SK-N-SH treated with all-trans-retinoic acid at 6 μM for 48 hours (cell line): ENCODE measurements at regions not wholly inside any gene's neighbourhood (a gene's known extent, or its start where the extent isn't known, plus 50 kb on each side); places are given as distances from the start of the nearest gene placed in this dataset.

Experiments used
- ATAC-seq: fragments of 200-7000 bp; cut with Tn5 transposase; 3 replicates; pipeline ENCODE4 v1.9.1; 2020; ENCODE audit warnings: mild to moderate bottlenecking, moderate library complexity
- ARNTL ChIP-seq: fragments of 450-650 bp; formaldehyde crosslinking; IDR thresholded peaks from 2 replicates; pipeline ENCODE4 v1.5.0; 2020; ENCODE audit warnings: low read depth, mild to moderate bottlenecking, moderate library complexity, borderline replicate concordance
- BACH2 ChIP-seq: fragments of 250-450 bp; sonication (Bioruptor Pico); IDR thresholded peaks from 2 replicates; pipeline ENCODE4 v1.9.0; 2021; ENCODE audit warnings: mild to moderate bottlenecking, borderline replicate concordance
- CREB5 ChIP-seq: fragments of 250-450 bp; sonication (Bioruptor Pico); IDR thresholded peaks from 2 replicates; pipeline ENCODE4 v1.5.1; 2020; ENCODE audit warnings: low read depth, mild to moderate bottlenecking, moderate library complexity
- CSRNP3 ChIP-seq: fragments of 250-450 bp; sonication (Bioruptor Pico); IDR thresholded peaks from 2 replicates; pipeline ENCODE4 v1.5.1; 2021; ENCODE audit warnings: mild to moderate bottlenecking, moderate library complexity
- GLIS3 ChIP-seq: fragments of 250-450 bp; sonication (Bioruptor Pico); IDR thresholded peaks from 2 replicates; pipeline ENCODE4 v1.5.0; 2020; ENCODE audit warnings: mild to moderate bottlenecking, moderate library complexity
- ISL1 ChIP-seq: fragments of 250-450 bp; sonication (Bioruptor Pico); IDR thresholded peaks from 2 replicates; pipeline ENCODE4 v2.1.2; 2022; ENCODE audit warnings: mild to moderate bottlenecking, moderate library complexity
- OSR1 ChIP-seq: fragments of 250-450 bp; sonication (Bioruptor Pico); IDR thresholded peaks from 2 replicates; pipeline ENCODE4 v1.8.0; 2022; ENCODE audit warnings: moderate library complexity, mild to moderate bottlenecking, inconsistent platforms
- PPARA ChIP-seq: fragments of 250-450 bp; sonication (Bioruptor Pico); IDR thresholded peaks from 2 replicates; pipeline ENCODE4 v1.5.0; 2020; ENCODE audit warnings: mild to moderate bottlenecking, borderline replicate concordance
- RARB ChIP-seq: fragments of 250-450 bp; sonication (Bioruptor Pico); IDR thresholded peaks from 2 replicates; pipeline ENCODE4 v1.8.0; 2021; ENCODE audit warnings: mild to moderate bottlenecking, moderate library complexity
- TCF4 ChIP-seq: fragments of 250-450 bp; sonication (Bioruptor Pico); IDR thresholded peaks from 2 replicates; pipeline ENCODE4 v1.8.0; 2021; ENCODE audit warnings: mild to moderate bottlenecking, moderate library complexity, borderline replicate concordance
- TOX ChIP-seq: fragments of 250-450 bp; sonication (Bioruptor Pico); IDR thresholded peaks from 2 replicates; pipeline ENCODE4 v1.8.0; 2021; ENCODE audit warnings: mild to moderate bottlenecking, moderate library complexity, borderline replicate concordance
- TSHZ2 ChIP-seq: fragments of 250-450 bp; sonication (Bioruptor Pico); IDR thresholded peaks from 2 replicates; pipeline ENCODE4 v1.5.0; 2020; ENCODE audit warnings: mild to moderate bottlenecking, moderate library complexity
- ZC3H10 ChIP-seq: fragments of 250-450 bp; sonication (Bioruptor Pico); IDR thresholded peaks from 2 replicates; pipeline ENCODE4 v1.5.1; 2021; ENCODE audit warnings: mild to moderate bottlenecking, moderate library complexity
- ZFP3 ChIP-seq: fragments of 250-450 bp; sonication (Bioruptor Pico); IDR thresholded peaks from 2 replicates; pipeline ENCODE4 v1.5.0; 2020; ENCODE audit warnings: mild to moderate bottlenecking, moderate library complexity
- ZFP30 ChIP-seq: fragments of 450-650 bp; formaldehyde crosslinking; IDR thresholded peaks from 2 replicates; pipeline ENCODE4 v1.5.0; 2022; ENCODE audit warnings: mild to moderate bottlenecking, moderate library complexity
- ZNF565 ChIP-seq: fragments of 450-650 bp; formaldehyde crosslinking; conservative IDR thresholded peaks from 2 replicates; pipeline ENCODE4 v1.5.0; 2020; ENCODE audit warnings: low read depth, mild to moderate bottlenecking, moderate library complexity
- ZNF70 ChIP-seq: fragments of 450-650 bp; formaldehyde crosslinking; IDR thresholded peaks from 2 replicates; pipeline ENCODE4 v1.5.0; 2020; ENCODE audit warnings: mild to moderate bottlenecking, moderate library complexity
- ZNF8 ChIP-seq: fragments of 450-650 bp; formaldehyde crosslinking; IDR thresholded peaks from 2 replicates; pipeline ENCODE4 v1.5.0; 2020; ENCODE audit warnings: mild to moderate bottlenecking, moderate library complexity
- TF ChIP-seq, protein P1 (sequence below): fragments of 250-450 bp; sonication (Bioruptor Pico); IDR thresholded peaks from 2 replicates; pipeline ENCODE4 v1.8.0; 2020; ENCODE audit warnings: mild to moderate bottlenecking, moderate library complexity, borderline replicate concordance

GRCh38 chr2:224101820-224102630, 62.9 kb upstream of the SERPINE2 start:
- ATAC-seq = peak; percentile 93
- TF ChIP-seq ZC3H10 (CRISPR knock-in tag) (no peak), ARNTL (CRISPR knock-in tag) (no peak), ZFP3 (CRISPR knock-in tag) (no peak), ZNF70 (CRISPR knock-in tag) (no peak), PPARA (CRISPR knock-in tag) (no peak), TOX (no peak)

GRCh38 chr2:224099861-224100643, 61.0 kb upstream of the SERPINE2 start:
- no peak for TF ChIP-seq TOX
- no peak for TF ChIP-seq PPARA (CRISPR knock-in tag)
- TF ChIP-seq CSRNP3 = no peak
- no peak for TF ChIP-seq OSR1 (CRISPR knock-in tag)
- TF ChIP-seq, protein P1, sequence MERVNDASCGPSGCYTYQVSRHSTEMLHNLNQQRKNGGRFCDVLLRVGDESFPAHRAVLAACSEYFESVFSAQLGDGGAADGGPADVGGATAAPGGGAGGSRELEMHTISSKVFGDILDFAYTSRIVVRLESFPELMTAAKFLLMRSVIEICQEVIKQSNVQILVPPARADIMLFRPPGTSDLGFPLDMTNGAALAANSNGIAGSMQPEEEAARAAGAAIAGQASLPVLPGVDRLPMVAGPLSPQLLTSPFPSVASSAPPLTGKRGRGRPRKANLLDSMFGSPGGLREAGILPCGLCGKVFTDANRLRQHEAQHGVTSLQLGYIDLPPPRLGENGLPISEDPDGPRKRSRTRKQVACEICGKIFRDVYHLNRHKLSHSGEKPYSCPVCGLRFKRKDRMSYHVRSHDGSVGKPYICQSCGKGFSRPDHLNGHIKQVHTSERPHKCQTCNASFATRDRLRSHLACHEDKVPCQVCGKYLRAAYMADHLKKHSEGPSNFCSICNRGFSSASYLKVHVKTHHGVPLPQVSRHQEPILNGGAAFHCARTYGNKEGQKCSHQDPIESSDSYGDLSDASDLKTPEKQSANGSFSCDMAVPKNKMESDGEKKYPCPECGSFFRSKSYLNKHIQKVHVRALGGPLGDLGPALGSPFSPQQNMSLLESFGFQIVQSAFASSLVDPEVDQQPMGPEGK = no peak
- TF ChIP-seq ZFP3 (CRISPR knock-in tag) = no peak
- no peak for TF ChIP-seq RARB (CRISPR knock-in tag)
- no peak for TF ChIP-seq ARNTL (CRISPR knock-in tag)

GRCh38 chr2:224098481-224099230, 59.6 kb upstream of the SERPINE2 start:
- TF ChIP-seq ZFP3 (CRISPR knock-in tag) (no peak), TOX (no peak), RARB (CRISPR knock-in tag) (no peak), ISL1 (no peak), ZNF70 (CRISPR knock-in tag) (no peak), ZNF565 (CRISPR knock-in tag) (no peak), ZNF8 (no peak), ZC3H10 (CRISPR knock-in tag) (no peak), ARNTL (CRISPR knock-in tag) (no peak), ZFP30 (CRISPR knock-in tag) (no peak), CREB5 (no peak), TCF4 (no peak), PPARA (CRISPR knock-in tag) (no peak), GLIS3 (CRISPR knock-in tag) (no peak), BACH2 (CRISPR knock-in tag) (no peak), CSRNP3 (no peak), TSHZ2 (CRISPR knock-in tag) (no peak)
- TF ChIP-seq, protein P1 = no peak
- no peak for ATAC-seq

More at GRCh38 chr2:224099861-224100643, 61.0 kb upstream of the SERPINE2 start:
- no peak for ATAC-seq
